Activated naive CD8-positive, alpha-beta T cell treated with anti-CD3 and anti-CD28 coated beads, Interleukin-2, amount 50 U/mL, for 24 hours (primary cell): ENCODE measurements at regions not wholly inside any gene's neighbourhood (a gene's known extent, or its start where the extent isn't known, plus 50 kb on each side); places are given as distances from the start of the nearest gene placed in this dataset.
"Not testable (repeated sequence)": the region's sequence is repeated elsewhere in the genome, so short reads cannot be mapped to it uniquely, and the experiment has no call there.

Experiments used
- ATAC-seq: fragments of 150-1000 bp; cut with Tn5 transposase; one replicate; pipeline ENCODE4 v1.10.0; 2021
- DNase-seq: peaks from one replicate; pipeline ENCODE4 v3.0.0; 2021
- H3K27ac Mint-ChIP-seq: one replicate; pipeline ENCODE4 v1.8.0; 2021; ENCODE audit warnings: mild to moderate bottlenecking, mixed read lengths
- H3K27me3 Mint-ChIP-seq: one replicate; pipeline ENCODE4 v1.8.0; 2021; ENCODE audit warnings: mixed read lengths
- H3K36me3 Mint-ChIP-seq: one replicate; pipeline ENCODE4 v1.8.0; 2021; ENCODE audit warnings: low read depth, mixed read lengths
- H3K4me1 Mint-ChIP-seq: one replicate; pipeline ENCODE4 v1.8.0; 2021; ENCODE audit warnings: mixed read lengths
- H3K4me3 Mint-ChIP-seq: one replicate; pipeline ENCODE4 v1.8.0; 2021; ENCODE audit warnings: mild to moderate bottlenecking, moderate library complexity, mixed read lengths
- H3K9me3 Mint-ChIP-seq: one replicate; pipeline ENCODE4 v1.8.0; 2021; ENCODE audit warnings: mixed read lengths

DNA sequence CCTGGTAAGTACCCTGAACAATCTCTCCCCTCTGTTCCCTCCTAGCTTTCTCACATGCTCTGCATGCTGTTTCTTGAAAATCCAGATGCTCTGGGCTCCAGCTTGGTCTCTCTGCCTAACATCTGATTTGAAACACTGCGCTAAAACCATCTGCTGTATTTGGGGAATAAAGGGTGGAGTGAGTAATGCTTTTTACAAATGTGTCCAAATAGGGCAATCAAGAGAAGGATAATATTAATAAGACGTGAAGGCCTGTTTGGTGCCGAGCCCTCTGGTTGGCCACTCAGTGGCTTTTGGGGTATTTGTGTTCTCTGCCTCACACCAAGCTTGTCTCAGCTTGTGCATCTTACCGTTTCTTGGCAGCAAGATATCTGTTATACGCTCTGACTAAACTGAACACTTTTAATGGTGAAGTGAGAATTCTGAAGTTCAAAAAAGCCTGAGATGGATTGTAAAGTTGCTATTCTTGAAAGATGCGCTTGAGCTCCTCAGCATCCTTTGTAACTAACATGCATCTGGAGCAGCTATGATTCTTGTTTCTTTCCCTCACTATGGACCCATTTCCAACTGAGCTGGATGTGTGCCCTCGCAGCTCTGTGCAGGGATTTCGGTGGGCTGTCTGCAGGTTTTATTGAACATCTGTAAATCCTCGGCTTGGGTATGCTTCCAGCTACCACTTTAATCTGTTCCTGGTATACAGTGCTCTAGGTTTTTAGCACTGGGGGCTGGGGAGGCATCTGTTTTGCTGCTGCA, 269.4 kb downstream of the RWDD3 start:
- no peaks in the 10 kb centered on the region for H3K36me3 Mint-ChIP-seq
- H3K9me3 Mint-ChIP-seq: peaks cover 5% of the 10 kb centered on the region
- no peak for ATAC-seq
- H3K4me1 Mint-ChIP-seq: no peaks in the 10 kb centered on the region
- H3K27ac Mint-ChIP-seq: no peak overlapping the region
- no peak for DNase-seq
- no peaks in the 10 kb centered on the region for H3K27me3 Mint-ChIP-seq
- H3K4me3 Mint-ChIP-seq: no peak overlapping the region

DNA sequence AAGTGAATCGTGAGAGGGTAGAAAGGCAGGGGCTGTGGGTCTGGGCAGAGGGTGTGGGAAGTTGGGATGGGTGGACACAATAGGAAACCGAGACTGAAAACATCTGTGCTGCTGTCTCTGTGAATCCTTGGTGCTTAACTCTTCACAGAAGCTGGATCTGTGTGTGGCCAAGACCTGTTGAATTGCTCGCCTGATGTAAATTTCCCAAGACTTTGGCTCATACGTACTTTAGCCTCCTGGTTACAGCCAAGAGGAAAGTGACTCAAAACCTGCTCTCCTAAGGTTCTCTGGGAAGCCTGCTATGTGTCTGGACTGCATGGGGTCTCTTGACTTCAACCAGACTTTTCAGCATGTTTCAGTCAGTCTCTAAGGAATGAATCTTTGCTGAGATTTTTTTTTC, 270.3 kb downstream of the RWDD3 start:
- no peak overlapping the region for H3K4me3 Mint-ChIP-seq

DNA sequence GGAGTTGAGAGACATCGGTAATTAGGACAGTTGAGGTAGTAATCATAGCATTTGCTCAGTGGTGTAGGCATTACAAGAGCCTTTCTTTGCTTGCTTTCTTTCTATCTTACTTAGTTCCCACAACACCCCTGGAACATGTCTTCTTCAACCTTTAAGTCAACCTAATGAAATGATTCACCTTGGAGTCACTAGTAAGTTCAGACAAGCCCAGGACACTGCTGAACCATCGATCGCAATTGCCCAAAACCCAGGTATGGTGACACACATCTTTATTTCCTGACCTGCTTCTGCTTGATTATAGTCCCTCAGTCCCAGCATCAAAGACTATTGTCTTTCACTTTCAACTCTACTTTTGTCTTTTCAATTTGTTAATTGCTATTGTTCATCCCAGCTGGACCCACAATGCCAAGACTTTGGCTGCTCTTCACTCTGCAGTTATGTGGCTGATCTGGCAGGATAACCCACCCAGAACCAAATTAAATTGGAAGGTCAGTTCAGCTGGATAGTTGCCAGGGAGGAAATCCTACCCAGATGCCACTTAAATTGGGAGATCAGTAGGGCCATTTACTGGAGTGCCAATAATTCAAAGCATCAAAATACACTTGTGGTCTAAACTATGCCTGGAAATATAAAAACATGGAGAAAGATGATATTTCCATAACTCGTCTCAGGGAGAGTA, 272.9 kb downstream of the RWDD3 start:
- Mint-ChIP-seq H3K9me3 (no peaks in the 10 kb centered on the region), H3K27me3 (no peaks in the 10 kb centered on the region), H3K4me1 (no peaks in the 10 kb centered on the region), H3K4me3 (no peak overlapping the region), H3K36me3 (no peaks in the 10 kb centered on the region), H3K27ac (no peak overlapping the region)
- DNase-seq (no peak), ATAC-seq (no peak)

More for the DNA sequence above, 270.3 kb downstream of the RWDD3 start:
- DNase-seq: no peak
- Mint-ChIP-seq H3K27ac (no peak overlapping the region), H3K27me3 (no peaks in the 10 kb centered on the region), H3K36me3 (no peaks in the 10 kb centered on the region), H3K9me3 (peaks cover 5% of the 10 kb centered on the region), H3K4me1 (no peaks in the 10 kb centered on the region)
- no peak for ATAC-seq

DNA sequence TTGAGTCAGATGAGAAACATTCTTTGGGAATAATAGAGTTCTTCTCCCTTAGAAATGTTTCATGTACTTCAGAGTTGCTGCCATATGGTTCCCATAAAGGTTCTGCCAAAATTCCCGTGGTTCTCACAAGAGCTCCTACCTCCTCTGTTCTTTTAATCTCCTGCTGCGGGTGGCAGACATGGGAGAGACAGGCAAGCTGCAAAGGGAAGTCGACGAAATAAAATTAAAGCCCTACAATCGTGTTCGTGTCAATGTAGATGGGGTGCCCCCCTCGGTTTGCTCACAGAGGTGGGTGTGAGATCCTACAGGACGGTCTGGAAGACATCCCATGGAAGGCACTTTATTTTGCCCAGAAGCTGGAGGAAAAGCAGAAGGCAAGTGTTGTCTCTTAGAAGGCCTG, 276.0 kb downstream of the RWDD3 start:
- Mint-ChIP-seq H3K27me3 (no peaks in the 10 kb centered on the region), H3K27ac (no peak overlapping the region), H3K9me3 (no peaks in the 10 kb centered on the region), H3K36me3 (no peaks in the 10 kb centered on the region), H3K4me3 (no peak overlapping the region), H3K4me1 (no peaks in the 10 kb centered on the region)
- DNase-seq (no peak), ATAC-seq (no peak)

DNA sequence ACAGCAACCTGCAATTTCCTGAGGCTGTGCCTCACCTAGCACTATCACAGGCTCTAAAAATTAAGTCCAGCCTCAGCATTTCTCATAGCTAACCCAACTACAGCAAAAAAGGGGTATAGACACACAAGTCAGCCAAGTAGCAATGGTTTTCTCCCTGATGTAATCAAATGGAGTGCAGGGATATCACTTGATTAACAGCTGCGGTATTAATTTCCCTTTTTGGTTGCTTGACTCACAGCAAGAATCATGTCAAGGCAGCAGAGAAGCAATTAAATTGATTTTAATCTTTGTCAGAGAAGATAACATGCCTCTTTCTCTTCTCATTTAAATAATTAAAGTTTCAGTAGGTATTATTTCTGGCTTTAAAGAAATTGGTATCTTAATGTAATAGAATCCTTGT, 278.9 kb downstream of the RWDD3 start:
- H3K9me3 Mint-ChIP-seq: peaks cover 7% of the 10 kb centered on the region
- H3K36me3 Mint-ChIP-seq: no peaks in the 10 kb centered on the region
- ATAC-seq: no peak
- no peaks in the 10 kb centered on the region for H3K27me3 Mint-ChIP-seq
- no peaks in the 10 kb centered on the region for H3K4me1 Mint-ChIP-seq
- DNase-seq: no peak
- no peak overlapping the region for H3K4me3 Mint-ChIP-seq
- H3K27ac Mint-ChIP-seq: no peak overlapping the region

DNA sequence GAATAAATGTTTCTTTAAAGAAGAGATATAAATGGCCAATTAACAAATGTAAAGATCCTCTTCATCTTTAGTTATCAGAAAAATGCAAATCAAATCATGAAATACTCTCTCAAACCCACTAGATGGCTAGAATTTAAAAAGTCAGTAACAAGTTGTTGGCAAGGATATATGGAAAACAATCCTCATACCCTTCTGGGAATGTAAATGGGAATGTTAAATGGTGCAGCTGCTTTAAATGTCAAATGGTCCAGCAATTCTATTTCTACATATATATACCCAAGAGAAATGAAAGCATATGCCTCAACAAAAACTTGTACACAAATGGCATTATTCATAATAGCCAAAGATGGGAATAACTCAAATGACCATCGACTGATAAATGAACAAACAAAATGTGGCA, 283.5 kb downstream of the RWDD3 start:
- no peak overlapping the region for H3K4me3 Mint-ChIP-seq
- H3K9me3 Mint-ChIP-seq: peaks cover 17% of the 10 kb centered on the region
- no peak for DNase-seq
- H3K27ac Mint-ChIP-seq: no peak overlapping the region
- H3K4me1 Mint-ChIP-seq: no peaks in the 10 kb centered on the region
- no peaks in the 10 kb centered on the region for H3K27me3 Mint-ChIP-seq
- ATAC-seq: no peak
- H3K36me3 Mint-ChIP-seq: peaks cover 3% of the 10 kb centered on the region

DNA sequence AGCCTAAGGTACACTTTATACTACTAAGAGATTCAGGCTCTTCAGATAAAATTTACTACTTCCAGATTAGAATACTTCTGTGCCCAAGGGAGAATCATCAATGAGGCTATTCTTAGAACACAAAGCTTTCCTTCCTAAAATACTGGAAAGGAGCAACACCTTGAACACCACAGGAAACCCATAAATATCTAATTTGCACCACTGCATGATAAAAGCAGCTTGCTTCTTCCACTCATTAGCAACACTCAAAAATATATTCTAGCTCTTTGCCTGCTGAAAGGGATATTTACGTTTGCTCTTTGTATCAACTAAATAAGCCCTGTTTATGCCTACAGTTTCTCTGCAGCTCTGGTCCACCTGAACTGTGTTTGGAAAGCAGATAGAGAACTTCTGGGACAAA, 284.3 kb downstream of the RWDD3 start:
- H3K36me3 Mint-ChIP-seq: peaks cover 3% of the 10 kb centered on the region
- no peak overlapping the region for H3K27ac Mint-ChIP-seq
- no peaks in the 10 kb centered on the region for H3K4me1 Mint-ChIP-seq
- ATAC-seq (no peak), DNase-seq (no peak)
- no peaks in the 10 kb centered on the region for H3K27me3 Mint-ChIP-seq
- peaks cover 25% of the 10 kb centered on the region for H3K9me3 Mint-ChIP-seq
- H3K4me3 Mint-ChIP-seq: no peak overlapping the region

DNA sequence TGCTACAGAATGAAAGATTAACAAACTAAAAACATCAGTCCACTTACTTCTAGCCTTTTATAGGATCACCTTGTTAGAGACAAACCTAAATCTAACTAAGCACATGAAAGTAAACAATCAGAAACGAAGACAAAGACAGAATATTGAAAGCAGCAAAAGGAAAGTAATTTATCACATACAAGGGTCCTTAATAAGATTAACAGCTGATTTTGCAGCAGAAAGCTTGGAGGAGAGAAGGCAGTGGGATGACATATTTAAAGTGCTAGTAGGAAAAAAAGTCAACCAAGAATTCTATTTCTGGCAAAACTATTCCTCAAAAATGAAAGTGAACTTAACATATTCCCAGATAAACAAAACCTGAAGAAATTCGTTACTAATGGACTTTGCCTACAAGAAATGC, 286.4 kb downstream of the RWDD3 start:
- Mint-ChIP-seq H3K36me3 (peaks cover 3% of the 10 kb centered on the region), H3K27me3 (no peaks in the 10 kb centered on the region), H3K4me1 (no peaks in the 10 kb centered on the region), H3K27ac (no peak overlapping the region), H3K9me3 (peaks cover 32% of the 10 kb centered on the region), H3K4me3 (no peak overlapping the region)
- DNase-seq (no peak), ATAC-seq (no peak)

DNA sequence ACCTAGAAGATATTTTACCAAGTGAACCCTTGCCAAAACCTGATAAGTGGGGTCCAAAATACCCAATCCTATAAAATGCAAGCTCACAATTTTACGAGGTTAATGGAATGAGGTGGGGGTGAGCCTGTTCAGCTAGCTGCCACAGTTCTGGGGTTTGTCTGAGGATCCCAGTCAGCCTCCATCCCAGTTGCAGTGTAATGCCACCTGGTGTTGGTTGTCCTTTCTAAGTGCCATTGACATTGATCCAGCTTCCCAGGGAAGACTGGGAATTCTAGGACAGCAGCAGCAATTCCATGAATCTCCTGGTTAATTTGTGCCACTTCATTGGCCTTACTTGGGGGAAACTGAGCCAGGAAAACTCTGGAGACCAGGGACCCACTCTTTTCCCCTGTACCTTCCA, 298.3 kb downstream of the RWDD3 start:
- ATAC-seq (no peak), DNase-seq (no peak)
- H3K4me3 Mint-ChIP-seq: no peak overlapping the region
- H3K9me3 Mint-ChIP-seq: peaks cover 16% of the 10 kb centered on the region
- no peaks in the 10 kb centered on the region for H3K4me1 Mint-ChIP-seq
- no peak overlapping the region for H3K27ac Mint-ChIP-seq
- H3K27me3 Mint-ChIP-seq: no peaks in the 10 kb centered on the region
- no peaks in the 10 kb centered on the region for H3K36me3 Mint-ChIP-seq

DNA sequence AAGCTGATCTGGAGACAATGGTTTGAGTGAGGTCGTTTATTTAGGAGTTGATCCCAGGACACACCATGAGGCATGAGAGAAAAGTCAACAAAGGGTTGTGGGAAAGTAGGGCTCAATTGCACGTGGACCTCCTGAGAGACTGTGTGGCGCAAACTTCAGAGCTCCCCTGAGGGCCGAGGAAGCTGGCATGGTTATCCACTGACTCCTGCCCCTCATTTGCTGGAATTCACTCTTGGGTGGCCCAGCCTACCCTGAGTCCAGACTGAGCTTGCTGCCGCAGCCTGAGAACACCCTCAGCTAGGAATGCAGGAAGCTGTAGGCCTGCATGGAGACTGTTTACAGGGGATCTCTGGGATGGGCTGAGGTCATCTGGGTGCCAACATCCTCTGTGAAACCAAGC, 301.0 kb downstream of the RWDD3 start:
- peaks cover 14% of the 10 kb centered on the region for H3K9me3 Mint-ChIP-seq
- no peak overlapping the region for H3K4me3 Mint-ChIP-seq
- no peaks in the 10 kb centered on the region for H3K4me1 Mint-ChIP-seq
- DNase-seq: no peak
- no peaks in the 10 kb centered on the region for H3K36me3 Mint-ChIP-seq
- no peak overlapping the region for H3K27ac Mint-ChIP-seq
- ATAC-seq: no peak
- H3K27me3 Mint-ChIP-seq: no peaks in the 10 kb centered on the region

DNA sequence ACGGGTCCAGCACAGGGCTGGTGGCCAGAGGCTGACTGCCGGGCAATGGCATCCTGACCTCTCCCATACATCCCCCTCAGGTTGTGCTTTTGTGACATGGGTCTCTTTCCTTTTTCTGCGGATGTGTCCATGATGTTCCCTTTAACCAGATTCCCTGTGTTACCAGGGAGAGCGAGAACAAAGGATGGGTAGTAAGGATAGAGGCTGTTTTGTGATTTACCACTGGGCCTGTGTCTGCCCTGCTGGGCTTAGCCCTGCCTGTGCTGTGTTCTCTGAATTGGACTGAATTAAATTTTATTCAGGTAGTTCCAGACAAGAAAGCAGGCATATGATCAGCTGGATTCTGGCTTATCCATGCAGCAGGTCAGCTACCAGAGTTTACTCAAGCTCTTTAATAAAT, 301.6 kb downstream of the RWDD3 start:
- H3K4me1 Mint-ChIP-seq: no peaks in the 10 kb centered on the region

DNA sequence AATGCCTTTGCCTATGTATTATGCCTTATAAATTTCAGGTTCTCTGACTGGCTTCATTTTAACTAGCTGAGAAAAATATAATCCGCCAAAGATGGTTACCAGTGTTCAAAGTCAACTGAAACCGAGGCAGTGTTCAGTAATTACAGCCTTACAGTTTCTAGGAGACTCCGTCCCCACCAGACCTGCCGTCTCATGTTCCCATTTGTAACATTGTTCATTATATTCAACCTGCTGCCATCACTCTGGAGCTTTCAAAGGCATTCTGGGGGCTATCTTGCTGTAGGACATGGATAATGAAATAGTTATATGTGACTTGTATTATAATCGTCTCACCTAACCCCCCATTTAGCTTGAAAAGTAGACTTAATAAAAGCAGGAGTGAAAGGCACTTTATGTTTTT, 302.5 kb downstream of the RWDD3 start:
- ATAC-seq (no peak), DNase-seq (no peak)
- no peaks in the 10 kb centered on the region for H3K4me1 Mint-ChIP-seq
- no peaks in the 10 kb centered on the region for H3K36me3 Mint-ChIP-seq
- H3K9me3 Mint-ChIP-seq: peaks cover 15% of the 10 kb centered on the region
- no peaks in the 10 kb centered on the region for H3K27me3 Mint-ChIP-seq
- H3K27ac Mint-ChIP-seq: no peak overlapping the region
- no peak overlapping the region for H3K4me3 Mint-ChIP-seq

More for the DNA sequence above, 301.6 kb downstream of the RWDD3 start:
- Mint-ChIP-seq H3K27me3 (no peaks in the 10 kb centered on the region), H3K9me3 (peaks cover 17% of the 10 kb centered on the region), H3K36me3 (no peaks in the 10 kb centered on the region), H3K27ac (no peak overlapping the region), H3K4me3 (no peak overlapping the region)
- ATAC-seq (no peak), DNase-seq (no peak)

DNA sequence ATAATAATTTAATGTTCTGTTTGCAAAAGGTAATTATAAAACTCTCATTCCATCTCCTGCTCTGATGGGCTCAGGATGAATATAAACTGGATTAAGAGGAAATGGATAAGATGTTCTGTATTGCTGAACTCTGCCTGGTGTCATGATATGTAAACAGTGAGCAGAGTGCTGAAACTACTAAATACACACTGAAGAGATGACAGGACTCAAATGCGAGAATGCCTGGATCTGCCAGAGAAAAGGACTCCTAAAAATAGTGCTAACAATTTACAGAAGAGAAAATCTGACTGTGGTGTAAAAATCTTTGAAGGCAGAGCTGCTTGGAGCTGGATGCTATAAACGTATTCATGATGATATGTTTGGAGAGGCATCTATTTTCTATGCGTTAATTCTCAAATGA, 303.2 kb downstream of the RWDD3 start:
- Mint-ChIP-seq H3K36me3 (no peaks in the 10 kb centered on the region), H3K4me1 (no peaks in the 10 kb centered on the region), H3K27ac (no peak overlapping the region), H3K27me3 (no peaks in the 10 kb centered on the region), H3K9me3 (peaks cover 13% of the 10 kb centered on the region), H3K4me3 (no peak overlapping the region)
- ATAC-seq (no peak), DNase-seq (no peak)

DNA sequence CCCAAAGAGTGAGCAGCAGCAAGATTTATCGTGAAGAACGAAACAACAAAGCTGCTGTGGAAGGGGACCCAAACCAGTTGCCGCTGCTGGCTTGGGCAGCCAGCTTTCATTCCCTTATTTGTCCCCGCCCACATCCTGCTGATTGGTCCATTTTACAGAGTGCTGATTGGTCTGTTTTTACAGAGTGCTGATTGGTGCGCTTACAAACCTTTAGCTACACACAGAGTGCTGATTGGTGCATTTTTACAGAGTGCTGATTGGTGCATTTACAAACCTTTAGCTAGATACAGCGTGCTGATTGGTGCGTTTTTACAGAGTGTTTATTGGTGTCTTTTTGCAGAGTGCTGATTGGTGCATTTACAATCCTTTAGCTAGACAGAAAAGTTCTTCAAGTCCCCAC, 304.2 kb downstream of the RWDD3 start:
- not testable (repeated sequence) for H3K27ac Mint-ChIP-seq, H3K36me3 Mint-ChIP-seq, H3K27me3 Mint-ChIP-seq, H3K4me1 Mint-ChIP-seq, H3K9me3 Mint-ChIP-seq, DNase-seq, ATAC-seq, H3K4me3 Mint-ChIP-seq

DNA sequence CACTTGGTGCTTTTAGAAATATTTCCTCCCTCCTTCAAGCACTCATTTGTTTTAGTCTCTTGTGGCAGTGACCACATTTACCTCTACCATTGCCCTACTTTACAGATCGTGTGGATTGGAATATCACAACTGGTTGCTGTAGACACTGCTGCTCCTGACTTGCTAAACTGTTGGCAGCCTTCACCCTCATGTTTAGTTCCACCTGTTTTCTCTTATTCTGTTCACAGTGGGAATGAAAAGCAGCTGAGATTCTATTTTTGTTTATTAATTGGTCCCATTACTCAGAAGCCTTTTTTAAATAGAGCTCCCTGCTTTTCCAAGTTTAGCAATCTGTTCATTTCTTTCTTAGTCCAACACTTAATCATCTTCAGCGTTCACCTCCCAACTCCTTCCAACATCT, 308.9 kb downstream of the RWDD3 start:
- Mint-ChIP-seq H3K27me3 (no peaks in the 10 kb centered on the region), H3K4me1 (no peaks in the 10 kb centered on the region)

More for the DNA sequence above, 308.9 kb downstream of the RWDD3 start:
- no peaks in the 10 kb centered on the region for H3K36me3 Mint-ChIP-seq
- no peak for ATAC-seq
- no peak overlapping the region for H3K27ac Mint-ChIP-seq
- no peak for DNase-seq
- H3K4me3 Mint-ChIP-seq: no peak overlapping the region
- peaks cover 10% of the 10 kb centered on the region for H3K9me3 Mint-ChIP-seq
